Activated CD4-positive, alpha-beta T cell treated with anti-CD3 and anti-CD28 coated beads, Interleukin-2, amount 10 ng/mL, durations not matched to agents 7 days and 5 days (primary cell): ENCODE measurements at regions not wholly inside any gene's neighbourhood (a gene's known extent, or its start where the extent isn't known, plus 50 kb on each side); places are given as distances from the start of the nearest gene placed in this dataset.
"Not testable (repeated sequence)": the region's sequence is repeated elsewhere in the genome, so short reads cannot be mapped to it uniquely, and the experiment has no call there.

ENCODE experiments used
- CTCF ChIA-PET: fragments of 350-600 bp; sonication (Branson Sonifier 250); formaldehyde crosslinking; loops from one replicate; lab custom pipeline; 2021; ENCODE audit warnings: antibody characterized with exemption; lab: Charles Lee
- POLR2A ChIA-PET: fragments of 350-600 bp; sonication (Branson Sonifier 250); formaldehyde crosslinking; loops from one replicate; lab custom pipeline; 2021; ENCODE audit warnings: antibody characterized with exemption; lab: Charles Lee
- DNase-seq: peaks from one replicate; pipeline ENCODE4 v3.0.0-alpha.2; 2020
- H3K27ac Mint-ChIP-seq: one replicate; pipeline ENCODE4 v1.8.0; 2021; ENCODE audit warnings: mild to moderate bottlenecking, moderate library complexity, mixed read lengths
- H3K27me3 Mint-ChIP-seq: one replicate; pipeline ENCODE4 v1.8.0; 2021; ENCODE audit warnings: mixed read lengths
- H3K36me3 Mint-ChIP-seq: one replicate; pipeline ENCODE4 v1.8.0; 2021; ENCODE audit warnings: low read depth, mixed read lengths
- H3K4me1 Mint-ChIP-seq: one replicate; pipeline ENCODE4 v1.8.0; 2021; ENCODE audit warnings: mixed read lengths
- H3K4me3 Mint-ChIP-seq: one replicate; pipeline ENCODE4 v1.8.0; 2021; ENCODE audit warnings: mild to moderate bottlenecking, moderate library complexity, mixed read lengths
- H3K9me3 Mint-ChIP-seq: one replicate; pipeline ENCODE4 v1.8.0; 2021; ENCODE audit warnings: mixed read lengths

GRCh38 chr10:126749015-126749655 lies 78.6 kb upstream of the C10orf90 start:
- Mint-ChIP-seq H3K9me3 (no peaks in the 10 kb centered on the region), H3K4me3 (no peak overlapping the region), H3K4me1 (no peaks in the 10 kb centered on the region), H3K27me3 (no peaks in the 10 kb centered on the region), H3K36me3 (no peaks in the 10 kb centered on the region), H3K27ac (no peak overlapping the region)
- POLR2A ChIA-PET = no interaction called here
- CTCF ChIA-PET = no interaction called here
- peak; percentile 57 for DNase-seq

GRCh38 chr10:126754966-126755365 lies 84.5 kb upstream of the C10orf90 start:
- ChIA-PET CTCF (interaction anchor here (0.6 kb wide), 1 partner anchor 174 kb away, joined by 3 read pairs; no protein-coding TSS in a partner anchor), POLR2A (no interaction called here)
- no peaks in the 10 kb centered on the region for H3K27me3 Mint-ChIP-seq
- no peak for DNase-seq
- no peaks in the 10 kb centered on the region for H3K36me3 Mint-ChIP-seq
- H3K4me3 Mint-ChIP-seq = no peak overlapping the region
- no peaks in the 10 kb centered on the region for H3K4me1 Mint-ChIP-seq
- H3K9me3 Mint-ChIP-seq = peaks cover 3% of the 10 kb centered on the region
- no peak overlapping the region for H3K27ac Mint-ChIP-seq

- H3K27ac Mint-ChIP-seq = no peak overlapping the region
- H3K4me1 Mint-ChIP-seq = no peaks in the 10 kb centered on the region
- no peaks in the 10 kb centered on the region for H3K27me3 Mint-ChIP-seq
- no peaks in the 10 kb centered on the region for H3K36me3 Mint-ChIP-seq
- CTCF ChIA-PET = no interaction called here
- POLR2A ChIA-PET = no interaction called here
- no peak for DNase-seq
- peaks cover 6% of the 10 kb centered on the region for H3K9me3 Mint-ChIP-seq
- H3K4me3 Mint-ChIP-seq = no peak overlapping the region
Observed at GRCh38 chr10:126758867-126759266, 88.4 kb upstream of the C10orf90 start.

- H3K4me1 Mint-ChIP-seq = no peaks in the 10 kb centered on the region
- ChIA-PET POLR2A (no interaction called here), CTCF (no interaction called here)
- no peak overlapping the region for H3K4me3 Mint-ChIP-seq
- H3K9me3 Mint-ChIP-seq = peaks cover 6% of the 10 kb centered on the region
- no peak for DNase-seq
- no peaks in the 10 kb centered on the region for H3K36me3 Mint-ChIP-seq
- H3K27me3 Mint-ChIP-seq = no peaks in the 10 kb centered on the region
- H3K27ac Mint-ChIP-seq = no peak overlapping the region
Observed at GRCh38 chr10:126759531-126759930, 89.0 kb upstream of the C10orf90 start.

- H3K4me3 Mint-ChIP-seq, H3K27me3 Mint-ChIP-seq, H3K27ac Mint-ChIP-seq, CTCF ChIA-PET, POLR2A ChIA-PET, H3K36me3 Mint-ChIP-seq, DNase-seq, H3K4me1 Mint-ChIP-seq, H3K9me3 Mint-ChIP-seq: not testable (repeated sequence)
Observed at GRCh38 chr10:126766646-126767045, 96.2 kb upstream of the C10orf90 start.

DNA sequence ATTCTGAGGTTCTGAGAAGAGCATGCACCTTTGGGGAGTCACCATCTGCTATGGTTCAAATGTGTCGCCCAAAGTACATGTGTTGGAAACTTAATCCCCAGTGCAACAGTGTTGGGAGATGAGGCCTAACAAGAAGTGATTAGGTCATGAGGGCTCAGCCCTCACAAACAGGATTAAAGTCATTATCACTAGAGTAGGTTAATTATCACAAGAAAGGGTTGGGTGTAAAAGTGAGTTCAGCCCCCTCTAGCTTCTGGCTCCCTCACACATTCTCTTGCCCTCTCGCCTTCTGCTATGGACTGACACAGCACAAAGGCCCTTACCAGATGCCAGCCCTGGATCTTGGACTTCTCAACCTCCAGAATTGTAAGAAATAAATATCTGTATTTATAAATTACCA lies 100.3 kb upstream of the C10orf90 start:
- Mint-ChIP-seq H3K4me1 (no peaks in the 10 kb centered on the region), H3K27ac (no peak overlapping the region), H3K9me3 (no peaks in the 10 kb centered on the region), H3K4me3 (no peak overlapping the region), H3K27me3 (no peaks in the 10 kb centered on the region), H3K36me3 (no peaks in the 10 kb centered on the region)
- DNase-seq = no peak
- CTCF ChIA-PET = no interaction called here
- POLR2A ChIA-PET = no interaction called here

- no peaks in the 10 kb centered on the region for H3K27me3 Mint-ChIP-seq
- H3K9me3 Mint-ChIP-seq = no peaks in the 10 kb centered on the region
- DNase-seq = no peak
- H3K36me3 Mint-ChIP-seq = no peaks in the 10 kb centered on the region
- no peak overlapping the region for H3K4me3 Mint-ChIP-seq
- ChIA-PET POLR2A (no interaction called here), CTCF (no interaction called here)
- H3K27ac Mint-ChIP-seq = no peak overlapping the region
- no peaks in the 10 kb centered on the region for H3K4me1 Mint-ChIP-seq
Observed at GRCh38 chr10:126776168-126776567, 105.7 kb upstream of the C10orf90 start.

- ChIA-PET POLR2A (no interaction called here), CTCF (no interaction called here)
- H3K27ac Mint-ChIP-seq = no peak overlapping the region
- DNase-seq = no peak
- no peaks in the 10 kb centered on the region for H3K9me3 Mint-ChIP-seq
- H3K27me3 Mint-ChIP-seq = no peaks in the 10 kb centered on the region
- H3K36me3 Mint-ChIP-seq = no peaks in the 10 kb centered on the region
- no peaks in the 10 kb centered on the region for H3K4me1 Mint-ChIP-seq
- H3K4me3 Mint-ChIP-seq = no peak overlapping the region
Observed at GRCh38 chr10:126777714-126778113, 107.2 kb upstream of the C10orf90 start.

DNA sequence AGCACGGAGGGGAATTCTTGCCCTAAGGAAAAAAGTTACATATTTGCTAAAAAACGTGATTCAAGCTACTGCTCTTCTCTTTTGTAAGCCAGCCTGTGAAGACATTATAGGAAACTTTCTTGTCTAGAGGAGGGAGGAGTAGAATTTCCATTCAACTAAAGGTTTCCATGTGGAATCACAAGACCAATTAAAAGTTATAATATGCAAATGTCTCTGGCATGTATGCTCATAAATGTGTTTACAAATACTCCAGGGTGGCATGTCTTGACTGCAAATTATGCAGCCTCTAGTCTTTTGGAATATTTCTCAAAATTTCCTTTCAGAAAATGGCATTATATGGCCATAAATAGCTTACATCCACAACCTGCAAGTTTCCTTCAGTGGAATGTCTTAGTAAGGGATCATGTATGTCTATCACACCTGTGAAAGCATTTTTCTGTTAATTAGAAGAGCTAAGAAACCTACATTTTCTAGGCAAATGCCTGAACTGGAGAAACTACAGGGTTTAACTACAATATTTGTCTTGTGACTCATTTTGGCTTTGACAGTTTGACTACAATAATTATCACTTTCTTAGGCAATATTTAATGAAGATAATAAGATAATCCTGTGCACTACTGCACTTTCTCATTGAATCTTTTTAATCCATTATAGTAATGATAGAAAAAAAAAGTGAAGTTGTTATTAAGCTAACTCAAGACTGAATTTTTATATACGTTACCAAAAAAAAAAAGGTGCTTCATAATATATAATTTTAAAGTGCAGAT lies 111.1 kb upstream of the C10orf90 start:
- H3K27me3 Mint-ChIP-seq = no peaks in the 10 kb centered on the region

DNA sequence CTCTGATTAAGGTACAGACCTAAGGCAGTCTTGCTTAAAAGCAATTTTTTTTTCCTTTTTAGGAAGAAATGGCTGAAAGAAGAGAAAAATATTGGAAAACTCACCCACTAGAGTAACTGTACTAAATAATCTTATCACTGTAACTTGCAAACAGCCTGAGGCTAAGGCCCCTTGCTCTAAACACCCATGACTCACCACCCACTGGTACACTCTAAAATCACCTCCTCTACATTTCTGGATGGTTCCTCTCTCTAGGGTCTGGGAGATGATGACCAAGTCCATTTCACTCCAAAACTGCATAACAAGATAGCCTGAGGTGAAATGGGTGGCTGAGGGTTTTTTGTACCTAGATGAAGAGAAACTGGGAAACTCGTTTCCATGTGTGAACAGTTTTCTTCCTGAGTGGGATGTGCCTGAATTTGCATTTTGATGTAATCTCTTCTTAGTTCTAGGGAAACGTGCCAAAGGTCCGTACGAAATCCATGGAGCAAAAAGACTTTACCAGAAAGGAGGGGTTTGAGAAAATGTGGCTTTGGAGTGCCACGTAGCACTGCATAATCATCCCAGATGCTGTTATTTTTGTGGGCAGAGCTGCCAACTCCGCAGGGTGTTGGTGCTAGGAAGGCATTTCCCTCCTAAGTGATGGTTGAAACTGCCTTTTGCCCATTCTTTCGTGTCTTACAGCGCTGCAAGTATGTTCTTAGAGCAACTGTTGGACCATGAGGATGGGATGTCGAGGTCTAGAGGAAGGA lies 113.5 kb upstream of the C10orf90 start:
- DNase-seq = no peak
- ChIA-PET CTCF (no interaction called here), POLR2A (no interaction called here)
- Mint-ChIP-seq H3K4me3 (no peak overlapping the region), H3K9me3 (peaks cover 4% of the 10 kb centered on the region), H3K36me3 (no peaks in the 10 kb centered on the region), H3K27me3 (no peaks in the 10 kb centered on the region), H3K27ac (no peak overlapping the region), H3K4me1 (no peaks in the 10 kb centered on the region)

More for the DNA sequence above, 111.1 kb upstream of the C10orf90 start:
- ChIA-PET POLR2A (no interaction called here), CTCF (no interaction called here)
- Mint-ChIP-seq H3K36me3 (no peaks in the 10 kb centered on the region), H3K4me1 (no peaks in the 10 kb centered on the region), H3K27ac (no peak overlapping the region), H3K4me3 (no peak overlapping the region), H3K9me3 (peaks cover 4% of the 10 kb centered on the region)
- no peak for DNase-seq

DNA sequence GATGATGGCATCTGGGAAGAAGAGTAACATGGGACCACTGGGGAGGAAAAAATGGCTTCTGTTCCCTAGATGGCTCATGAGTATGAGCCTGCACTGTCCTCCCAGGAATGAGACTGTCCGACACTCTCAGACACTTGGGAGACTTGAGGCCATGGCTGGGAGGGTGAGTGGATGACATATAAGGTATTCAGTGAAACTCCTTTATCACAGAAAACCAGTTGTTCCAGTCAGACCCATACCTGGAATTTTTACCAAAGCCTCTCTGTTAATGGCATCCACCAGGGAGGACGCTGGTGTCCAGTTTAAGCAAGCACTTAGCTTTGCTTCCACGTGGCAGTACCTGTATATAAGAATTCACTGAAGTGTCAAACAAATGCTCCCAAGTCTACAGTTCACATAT lies 116.7 kb upstream of the C10orf90 start:
- Mint-ChIP-seq H3K27ac (no peak overlapping the region), H3K36me3 (no peaks in the 10 kb centered on the region), H3K9me3 (peaks cover 4% of the 10 kb centered on the region), H3K4me3 (no peak overlapping the region), H3K27me3 (no peaks in the 10 kb centered on the region), H3K4me1 (no peaks in the 10 kb centered on the region)
- POLR2A ChIA-PET = no interaction called here
- CTCF ChIA-PET = no interaction called here
- no peak for DNase-seq

- ChIA-PET POLR2A (no interaction called here), CTCF (interaction anchor here (0.7 to 0.9 kb wide), 3 partner anchors 16 to 488 kb away, joined by 3 read pairs; no protein-coding TSS in a partner anchor)
- no peak overlapping the region for H3K4me3 Mint-ChIP-seq
- H3K27me3 Mint-ChIP-seq = no peaks in the 10 kb centered on the region
- H3K27ac Mint-ChIP-seq = no peak overlapping the region
- no peaks in the 10 kb centered on the region for H3K36me3 Mint-ChIP-seq
- H3K4me1 Mint-ChIP-seq = no peaks in the 10 kb centered on the region
- DNase-seq = no peak
- peaks cover 6% of the 10 kb centered on the region for H3K9me3 Mint-ChIP-seq
Observed at GRCh38 chr10:126795318-126795717, 109.9 kb upstream of the DOCK1 start.

DNA sequence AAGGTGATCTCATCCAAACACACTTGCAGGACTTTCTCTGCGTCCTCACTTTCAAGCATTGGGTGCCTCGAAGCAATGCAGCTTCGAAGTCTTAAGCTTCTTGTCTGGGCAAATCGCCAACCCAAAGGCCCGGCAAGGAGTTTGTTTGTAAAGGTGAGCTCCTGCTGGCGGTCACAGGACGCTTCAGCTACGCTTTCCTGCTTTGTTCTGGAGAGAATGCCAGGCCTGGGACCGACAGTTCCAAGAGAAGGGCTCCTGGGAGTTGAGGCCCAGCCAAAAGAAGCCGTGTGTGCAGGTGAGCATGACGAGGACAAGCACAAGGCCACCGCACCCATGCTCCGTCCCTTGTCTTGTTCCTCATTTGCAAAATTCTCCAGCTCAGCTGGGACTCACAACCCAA lies 106.6 kb upstream of the DOCK1 start:
- no peaks in the 10 kb centered on the region for H3K36me3 Mint-ChIP-seq
- POLR2A ChIA-PET = no interaction called here
- no peak for DNase-seq
- no peaks in the 10 kb centered on the region for H3K27me3 Mint-ChIP-seq
- peaks cover 2% of the 10 kb centered on the region for H3K9me3 Mint-ChIP-seq
- CTCF ChIA-PET = interaction anchor here (0.9 kb wide), 1 partner anchor 11 kb away, joined by 4 read pairs; no protein-coding TSS in a partner anchor
- no peak overlapping the region for H3K4me3 Mint-ChIP-seq
- H3K4me1 Mint-ChIP-seq = no peaks in the 10 kb centered on the region
- H3K27ac Mint-ChIP-seq = no peak overlapping the region
